Stimulated activated CD8-positive, alpha-beta memory T cell treated with anti-CD3 and anti-CD28 coated beads, Interleukin-7, amount 100 ng/mL, for 1 hour (primary cell): ENCODE measurements at regions not wholly inside any gene's neighbourhood (a gene's known extent, or its start where the extent isn't known, plus 50 kb on each side); places are given as distances from the start of the nearest gene placed in this dataset.

ENCODE experiments used
- DNase-seq, 2 donors: peaks; one replicate each; pipeline ENCODE4 v3.0.0-alpha.2; 2020; ENCODE audit warnings: low read depth in 2 of 2

- no peak for DNase-seq
These were observed 170.5 kb upstream of the PPP1R26 start for GRCh38 chr9:135308821-135309762.

GRCh38 chr9:135309763-135310125 lies 169.8 kb upstream of the PPP1R26 start:
- no peak for DNase-seq

- no peak for DNase-seq
These were observed 169.4 kb upstream of the PPP1R26 start for GRCh38 chr9:135310134-135310533.

GRCh38 chr9:135315572-135315971 lies 164.0 kb upstream of the PPP1R26 start:
- no peak for DNase-seq

GRCh38 chr9:135320331-135320730 lies 159.3 kb upstream of the PPP1R26 start:
- DNase-seq, result no peak

GRCh38 chr9:135320943-135321342 lies 158.6 kb upstream of the PPP1R26 start:
- no peak for DNase-seq

- DNase-seq, result no peak
These were observed 158.0 kb upstream of the PPP1R26 start for GRCh38 chr9:135321580-135321979.

GRCh38 chr9:135324329-135324728 lies 155.3 kb upstream of the PPP1R26 start:
- DNase-seq, result no peak

GRCh38 chr9:135326141-135326540 lies 153.4 kb upstream of the PPP1R26 start:
- DNase-seq, result no peak

- no peak for DNase-seq
These were observed 152.9 kb upstream of the PPP1R26 start for GRCh38 chr9:135326633-135327152.

- no peak for DNase-seq
These were observed 150.8 kb upstream of the PPP1R26 start for GRCh38 chr9:135328485-135329417.

GRCh38 chr9:135329571-135330306 lies 149.8 kb upstream of the PPP1R26 start:
- no peak for DNase-seq

GRCh38 chr9:135330307-135330631 lies 149.3 kb upstream of the PPP1R26 start:
- DNase-seq, result no peak

GRCh38 chr9:135330685-135331590 lies 148.6 kb upstream of the PPP1R26 start:
- no peak for DNase-seq

- no peak for DNase-seq
These were observed 147.1 kb upstream of the PPP1R26 start for GRCh38 chr9:135332516-135332915.

GRCh38 chr9:135332979-135333748 lies 146.4 kb upstream of the PPP1R26 start:
- DNase-seq, result no peak

- DNase-seq, result no peak
These were observed 144.6 kb upstream of the PPP1R26 start for GRCh38 chr9:135334953-135335460.

- no peak for DNase-seq
These were observed 143.8 kb upstream of the PPP1R26 start for GRCh38 chr9:135335691-135336181.

- DNase-seq, result no peak
These were observed 142.7 kb upstream of the PPP1R26 start for GRCh38 chr9:135336722-135337527.
